Common myeloid progenitor, CD34-positive (primary cell): ENCODE measurements at regions not wholly inside any gene's neighbourhood (a gene's known extent, or its start where the extent isn't known, plus 50 kb on each side); places are given as distances from the start of the nearest gene placed in this dataset.
"Not testable (repeated sequence)": the region's sequence is repeated elsewhere in the genome, so short reads cannot be mapped to it uniquely, and the experiment has no call there.

Experiments used
- CTCF ChIA-PET: fragments of 350-600 bp; sonication (Branson Sonifier 250); formaldehyde crosslinking; loops from one replicate; lab custom pipeline; 2021; ENCODE audit warnings: antibody characterized with exemption; lab: Charles Lee
- POLR2A ChIA-PET: fragments of 350-600 bp; sonication (Branson Sonifier 250); formaldehyde crosslinking; loops from one replicate; lab custom pipeline; 2021; ENCODE audit warnings: antibody characterized with exemption; lab: Charles Lee
- DNase-seq, 3 donors: peaks; one replicate each; pipeline versions ENCODE4 v3.0.0 to v3.0.0-alpha.2; 2013
- H3K27ac ChIP-seq, 2 experiments: 1 replicate in 1 of 2; 2 replicates in 1 of 2; pipeline ENCODE4 v1.7.0; 2013; ENCODE audit warnings: inconsistent platforms in 2 of 2, low read length in 2 of 2, mild to moderate bottlenecking in 2 of 2, low read depth in 1 of 2, moderate library complexity in 1 of 2; ENCODE audit not compliant: severe bottlenecking in 2 of 2, insufficient read depth in 1 of 2, poor library complexity in 1 of 2
- H3K27me3 ChIP-seq, 5 experiments: replicated peaks in 2 of 5; 1 replicate in 3 of 5; 2 replicates in 2 of 5; pipeline versions ENCODE4 v1.6.1 to v1.7.0; 2013; ENCODE audit warnings: low read length in 4 of 5, mild to moderate bottlenecking in 2 of 5, moderate library complexity in 2 of 5, inconsistent platforms in 1 of 5; ENCODE audit not compliant: insufficient read depth in 5 of 5, control insufficient read depth in 4 of 5
- H3K36me3 ChIP-seq, 4 experiments: 1 replicate in 2 of 4; 2 replicates in 2 of 4; pipeline versions ENCODE4 v1.6.1 to v1.7.0; 2013; ENCODE audit warnings: low read length in 3 of 4, control low read depth in 1 of 4, mild to moderate bottlenecking in 1 of 4; ENCODE audit not compliant: control insufficient read depth in 4 of 4, insufficient read depth in 4 of 4
- H3K4me1 ChIP-seq, 4 experiments: 1 replicate in 3 of 4; 2 replicates in 1 of 4; pipeline versions ENCODE4 v1.6.1 to v1.7.1; 2013; ENCODE audit warnings: low read length in 3 of 4, mild to moderate bottlenecking in 3 of 4, control low read depth in 1 of 4, inconsistent platforms in 1 of 4, moderate library complexity in 1 of 4; ENCODE audit not compliant: control insufficient read depth in 4 of 4, insufficient read depth in 4 of 4; ENCODE audit errors: control extremely low read depth in 1 of 4
- H3K4me3 ChIP-seq, 7 experiments: 1 replicate in 4 of 7; 2 replicates in 3 of 7; pipeline versions ENCODE4 v1.5.1 to v1.7.0; 2013; ENCODE audit warnings: mild to moderate bottlenecking in 7 of 7, low read length in 6 of 7, moderate library complexity in 6 of 7, inconsistent platforms in 2 of 7, low read depth in 2 of 7, control low read depth in 1 of 7; ENCODE audit not compliant: insufficient read depth in 4 of 7, control insufficient read depth in 1 of 7; ENCODE audit errors: extremely low read depth in 1 of 7
- H3K9me3 ChIP-seq, 5 experiments: 1 replicate in 4 of 5; 2 replicates in 1 of 5; pipeline versions ENCODE4 v1.6.1 to v1.7.1; 2013; ENCODE audit warnings: low read length in 4 of 5, mild to moderate bottlenecking in 2 of 5, inconsistent platforms in 1 of 5, low read depth in 1 of 5, moderate library complexity in 1 of 5; ENCODE audit not compliant: control insufficient read depth in 4 of 5, insufficient read depth in 2 of 5; ENCODE audit errors: control extremely low read depth in 1 of 5
- WGBS: methylation state at CpG from one replicate; pipeline ENCODE4 v1.1.5; 2013; ENCODE audit not compliant: insufficient coverage; 5-methylcytosine and 5-hydroxymethylcytosine counted together

- H3K36me3 ChIP-seq, result no peaks in the 10 kb centered on the region
- WGBS, result 90% methylated on average over 6 of the region's 6 CpGs
- CTCF ChIA-PET, result no interaction called here
Observed at GRCh38 chr5:100017520-100018262, 517.5 kb upstream of the FAM174A start.

GRCh38 chr5:100013305-100013704 lies 521.9 kb upstream of the FAM174A start:
- DNase-seq, H3K4me3 ChIP-seq, H3K27me3 ChIP-seq, H3K9me3 ChIP-seq, H3K4me1 ChIP-seq, CTCF ChIA-PET, POLR2A ChIA-PET, H3K27ac ChIP-seq, H3K36me3 ChIP-seq: not testable (repeated sequence)
- WGBS, result no CpG with 5 or more reads among the region's 4 CpGs

More at GRCh38 chr5:100017520-100018262, 517.5 kb upstream of the FAM174A start:
- POLR2A ChIA-PET, result no interaction called here
- Histone ChIP-seq H3K4me1 (no peaks in the 10 kb centered on the region), H3K27me3 (no peaks in the 10 kb centered on the region), H3K27ac (no peak overlapping the region), H3K4me3 (no peak overlapping the region), H3K9me3 (no peaks in the 10 kb centered on the region)
- DNase-seq, result no peak

- H3K9me3 ChIP-seq, H3K36me3 ChIP-seq, H3K27ac ChIP-seq, H3K4me1 ChIP-seq, H3K27me3 ChIP-seq, POLR2A ChIA-PET, H3K4me3 ChIP-seq, DNase-seq, CTCF ChIA-PET: not testable (repeated sequence)
- 91% methylated on average over 5 of the region's 10 CpGs for WGBS
Observed at GRCh38 chr5:100011160-100011559, 524.0 kb upstream of the FAM174A start.

GRCh38 chr5:100004969-100005368 lies 530.2 kb upstream of the FAM174A start:
- Histone ChIP-seq H3K4me3 (no peak overlapping the region), H3K4me1 (no peaks in the 10 kb centered on the region), H3K36me3 (no peaks in the 10 kb centered on the region), H3K9me3 (no peaks in the 10 kb centered on the region), H3K27me3 (no peaks in the 10 kb centered on the region), H3K27ac (no peak overlapping the region)
- no peak for DNase-seq
- ChIA-PET POLR2A (no interaction called here), CTCF (no interaction called here)

- no peaks in the 10 kb centered on the region for H3K36me3 ChIP-seq
- no peaks in the 10 kb centered on the region for H3K9me3 ChIP-seq
- ChIA-PET CTCF (interaction anchor here (1.0 kb wide), 1 partner anchor 14 kb away, joined by 3 read pairs; no protein-coding TSS in a partner anchor), POLR2A (no interaction called here)
- H3K27me3 ChIP-seq, result no peaks in the 10 kb centered on the region
- no peak overlapping the region for H3K4me3 ChIP-seq
- H3K27ac ChIP-seq, result no peak overlapping the region
- H3K4me1 ChIP-seq, result no peaks in the 10 kb centered on the region
- DNase-seq, result no peak
- 93% methylated on average over 2 of the region's 2 CpGs for WGBS
Observed at GRCh38 chr5:99998319-99998718, 536.9 kb upstream of the FAM174A start.

GRCh38 chr5:99995407-99995806 lies 539.8 kb upstream of the FAM174A start:
- H3K36me3 ChIP-seq, result no peaks in the 10 kb centered on the region
- ChIA-PET POLR2A (no interaction called here), CTCF (no interaction called here)
- no peak for DNase-seq
- no peaks in the 10 kb centered on the region for H3K4me1 ChIP-seq
- no peak overlapping the region for H3K27ac ChIP-seq
- H3K4me3 ChIP-seq, result no peak overlapping the region
- no CpG with 5 or more reads among the region's 2 CpGs for WGBS
- no peaks in the 10 kb centered on the region for H3K9me3 ChIP-seq
- no peaks in the 10 kb centered on the region for H3K27me3 ChIP-seq

- CTCF ChIA-PET, result interaction anchor here (2.1 kb wide), 1 partner anchor 11 kb away, joined by 5 read pairs; no protein-coding TSS in a partner anchor
- 100% methylated on average over 1 of the region's 4 CpGs for WGBS
Observed at GRCh38 chr5:99973779-99974178, 561.4 kb upstream of the FAM174A start.

More at GRCh38 chr5:99973779-99974178, 561.4 kb upstream of the FAM174A start:
- Histone ChIP-seq H3K27ac (no peak overlapping the region), H3K4me1 (no peaks in the 10 kb centered on the region), H3K9me3 (no peaks in the 10 kb centered on the region), H3K4me3 (no peak overlapping the region), H3K36me3 (no peaks in the 10 kb centered on the region), H3K27me3 (no peaks in the 10 kb centered on the region)
- POLR2A ChIA-PET, result no interaction called here
- DNase-seq, result no peak
